ENCODE measurements at regions not wholly inside any gene's neighbourhood (a gene's known extent, or its start where the extent isn't known, plus 50 kb on each side); places are given as distances from the start of the nearest gene placed in this dataset.

GRCh38 chr11:10639350-10639749 is 54.2 kb downstream of the IRAG1 start:
- no peak for TF ChIP-seq CTCF (IDR thresholded peaks at IDR 0.05)
- TF ChIP-seq POLR2AphosphoS5 (IDR thresholded peaks at IDR 0.05), result no peak
- TF ChIP-seq EP300 (IDR thresholded peaks at IDR 0.05), result no peak
